ENCODE measurements at regions not wholly inside any gene's neighbourhood (a gene's known extent, or its start where the extent isn't known, plus 50 kb on each side); places are given as distances from the start of the nearest gene placed in this dataset.

GRCh38 chr15:94077938-94078337, 153.4 kb upstream of the MCTP2 start:
- Histone ChIP-seq H3K4me1 (ENCODE audit: insufficient read depth, poor library complexity, severe bottlenecking) (peaks cover 19% of the 10 kb centered on the region), H3K4me3 (ENCODE audit: severe bottlenecking) (no peak overlapping the region), H3K27me3 (ENCODE audit: insufficient read depth, poor library complexity, severe bottlenecking) (no peaks in the 10 kb centered on the region), H3K36me3 (ENCODE audit: low read depth) (no peaks in the 10 kb centered on the region), H3K27ac (ENCODE audit: poor library complexity, severe bottlenecking) (no peak overlapping the region), H3K9me3 (ENCODE audit: severe bottlenecking) (no peaks in the 10 kb centered on the region)
- DNase-seq (ENCODE audit: low spot score) (no peak), ATAC-seq (ENCODE audit: low read depth) (no peak)
- TF ChIP-seq CTCF (IDR thresholded peaks at IDR 0.05; ENCODE audit: poor library complexity, severe bottlenecking): no peak

GRCh38 chr15:94075349-94075748, 156.0 kb upstream of the MCTP2 start:
- Histone ChIP-seq H3K4me1 (ENCODE audit: insufficient read depth, poor library complexity, severe bottlenecking) (peaks cover 7% of the 10 kb centered on the region), H3K4me3 (ENCODE audit: severe bottlenecking) (no peak overlapping the region), H3K9me3 (ENCODE audit: severe bottlenecking) (no peaks in the 10 kb centered on the region), H3K27me3 (ENCODE audit: insufficient read depth, poor library complexity, severe bottlenecking) (no peaks in the 10 kb centered on the region), H3K27ac (ENCODE audit: poor library complexity, severe bottlenecking) (no peak overlapping the region), H3K36me3 (ENCODE audit: low read depth) (no peaks in the 10 kb centered on the region)
- DNase-seq (ENCODE audit: low spot score) (no peak), ATAC-seq (ENCODE audit: low read depth) (no peak)
- no peak for TF ChIP-seq CTCF (IDR thresholded peaks at IDR 0.05; ENCODE audit: poor library complexity, severe bottlenecking)

GRCh38 chr15:94070356-94071295, 160.7 kb upstream of the MCTP2 start:
- Histone ChIP-seq H3K9me3 (ENCODE audit: severe bottlenecking) (peaks cover 2% of the 10 kb centered on the region), H3K4me3 (ENCODE audit: severe bottlenecking) (no peak overlapping the region), H3K4me1 (ENCODE audit: insufficient read depth, poor library complexity, severe bottlenecking) (no peaks in the 10 kb centered on the region), H3K36me3 (ENCODE audit: low read depth) (no peaks in the 10 kb centered on the region), H3K27me3 (ENCODE audit: insufficient read depth, poor library complexity, severe bottlenecking) (no peaks in the 10 kb centered on the region), H3K27ac (ENCODE audit: poor library complexity, severe bottlenecking) (no peak overlapping the region)
- ATAC-seq (ENCODE audit: low read depth): peak; percentile 60; the same call in 1 of the 3 replicates
- DNase-seq (ENCODE audit: low spot score): no peak
- TF ChIP-seq CTCF (IDR thresholded peaks at IDR 0.05; ENCODE audit: poor library complexity, severe bottlenecking): no peak

- Histone ChIP-seq H3K27me3 (ENCODE audit: insufficient read depth, poor library complexity, severe bottlenecking) (no peaks in the 10 kb centered on the region), H3K4me1 (ENCODE audit: insufficient read depth, poor library complexity, severe bottlenecking) (no peaks in the 10 kb centered on the region), H3K9me3 (ENCODE audit: severe bottlenecking) (peaks cover 2% of the 10 kb centered on the region), H3K4me3 (ENCODE audit: severe bottlenecking) (no peak overlapping the region), H3K36me3 (ENCODE audit: low read depth) (no peaks in the 10 kb centered on the region), H3K27ac (ENCODE audit: poor library complexity, severe bottlenecking) (no peak overlapping the region)
- no peak for DNase-seq (ENCODE audit: low spot score)
- ATAC-seq (ENCODE audit: low read depth): no peak
- no peak for TF ChIP-seq CTCF (IDR thresholded peaks at IDR 0.05; ENCODE audit: poor library complexity, severe bottlenecking)
Observed at GRCh38 chr15:94069844-94070243, 161.5 kb upstream of the MCTP2 start.

- H3K27ac ChIP-seq (ENCODE audit: poor library complexity, severe bottlenecking): no peak overlapping the region
- TF ChIP-seq CTCF (IDR thresholded peaks at IDR 0.05; ENCODE audit: poor library complexity, severe bottlenecking): no peak
- no peak overlapping the region for H3K4me3 ChIP-seq (ENCODE audit: severe bottlenecking)
- H3K9me3 ChIP-seq (ENCODE audit: severe bottlenecking): peaks cover 2% of the 10 kb centered on the region
- ATAC-seq (ENCODE audit: low read depth) (no peak), DNase-seq (ENCODE audit: low spot score) (no peak)
- H3K36me3 ChIP-seq (ENCODE audit: low read depth): no peaks in the 10 kb centered on the region
- H3K27me3 ChIP-seq (ENCODE audit: insufficient read depth, poor library complexity, severe bottlenecking): no peaks in the 10 kb centered on the region
- H3K4me1 ChIP-seq (ENCODE audit: insufficient read depth, poor library complexity, severe bottlenecking): no peaks in the 10 kb centered on the region
Observed at GRCh38 chr15:94066811-94067210, 164.6 kb upstream of the MCTP2 start.

All from RWPE2 (cell line).